AG04449 (cell line): ENCODE measurements at regions not wholly inside any gene's neighbourhood (a gene's known extent, or its start where the extent isn't known, plus 50 kb on each side); places are given as distances from the start of the nearest gene placed in this dataset.

Experiments used
- CTCF ChIA-PET: fragments of 350-600 bp; formaldehyde crosslinking; extraction: SDS; loops from one replicate; lab custom pipeline; 2021; ENCODE audit warnings: antibody characterized with exemption; lab: Yijun Ruan, JAX
- POLR2A ChIA-PET: fragments of 400-600, 350-600 bp; formaldehyde crosslinking; extraction: SDS; loops from one replicate; lab custom pipeline; 2020; ENCODE audit warnings: antibody characterized with exemption, inconsistent platforms; lab: Yijun Ruan, JAX
- DNase-seq: peaks from one replicate; pipeline ENCODE4 v3.0.0-alpha.2; 2010; ENCODE audit warnings: low read depth, low spot score
- H3K4me3 ChIP-seq: 2 replicates; pipeline ENCODE4 v1.5.1; 2011; ENCODE audit warnings: low read depth, mild to moderate bottlenecking, control low read depth, low read length
- TF ChIP-seq, protein P1 (sequence below): IDR thresholded peaks from one replicate; pipeline ENCODE4 v1.5.1; 2011; ENCODE audit warnings: mild to moderate bottlenecking, moderate library complexity, low read length, control low read depth, inconsistent platforms; ENCODE audit not compliant: insufficient read depth; ENCODE audit errors: missing control alignments

DNA sequence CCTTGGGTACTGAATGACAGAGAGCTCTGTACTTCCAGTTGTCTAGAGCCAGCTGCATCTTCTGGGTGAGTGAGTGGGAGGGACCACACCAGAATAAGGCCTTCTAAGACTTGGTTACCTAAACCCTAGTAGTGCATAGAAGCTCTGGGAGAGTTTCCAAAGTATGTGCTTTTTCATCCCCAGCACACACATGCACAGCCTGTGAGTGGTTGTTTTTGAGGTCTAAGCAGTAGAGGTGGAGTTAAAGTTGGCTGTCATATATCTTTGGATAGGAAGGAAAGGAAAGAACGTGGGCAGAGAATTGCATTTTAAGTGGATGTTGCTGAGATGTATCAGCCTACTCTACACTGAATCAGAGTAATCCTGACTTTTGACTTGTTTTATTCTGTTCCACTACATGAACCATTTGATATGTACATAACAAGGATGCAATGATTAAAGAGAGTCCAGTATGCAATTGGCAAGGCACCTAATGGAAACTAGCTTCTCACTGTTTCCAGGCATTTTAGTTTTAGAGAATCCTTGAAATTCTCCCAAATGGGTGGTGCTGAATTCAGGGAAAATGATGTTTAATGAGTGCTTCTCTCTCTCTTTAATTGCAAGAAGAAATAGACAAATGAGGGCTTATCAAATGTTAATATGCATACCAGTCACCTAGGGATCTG is 51.8 kb upstream of the PRICKLE1 start:
- TF ChIP-seq, protein P1, sequence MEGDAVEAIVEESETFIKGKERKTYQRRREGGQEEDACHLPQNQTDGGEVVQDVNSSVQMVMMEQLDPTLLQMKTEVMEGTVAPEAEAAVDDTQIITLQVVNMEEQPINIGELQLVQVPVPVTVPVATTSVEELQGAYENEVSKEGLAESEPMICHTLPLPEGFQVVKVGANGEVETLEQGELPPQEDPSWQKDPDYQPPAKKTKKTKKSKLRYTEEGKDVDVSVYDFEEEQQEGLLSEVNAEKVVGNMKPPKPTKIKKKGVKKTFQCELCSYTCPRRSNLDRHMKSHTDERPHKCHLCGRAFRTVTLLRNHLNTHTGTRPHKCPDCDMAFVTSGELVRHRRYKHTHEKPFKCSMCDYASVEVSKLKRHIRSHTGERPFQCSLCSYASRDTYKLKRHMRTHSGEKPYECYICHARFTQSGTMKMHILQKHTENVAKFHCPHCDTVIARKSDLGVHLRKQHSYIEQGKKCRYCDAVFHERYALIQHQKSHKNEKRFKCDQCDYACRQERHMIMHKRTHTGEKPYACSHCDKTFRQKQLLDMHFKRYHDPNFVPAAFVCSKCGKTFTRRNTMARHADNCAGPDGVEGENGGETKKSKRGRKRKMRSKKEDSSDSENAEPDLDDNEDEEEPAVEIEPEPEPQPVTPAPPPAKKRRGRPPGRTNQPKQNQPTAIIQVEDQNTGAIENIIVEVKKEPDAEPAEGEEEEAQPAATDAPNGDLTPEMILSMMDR = no peak
- H3K4me3 ChIP-seq = no peak overlapping the region
- CTCF ChIA-PET = no interaction called here
- POLR2A ChIA-PET = no interaction called here
- no peak for DNase-seq

DNA sequence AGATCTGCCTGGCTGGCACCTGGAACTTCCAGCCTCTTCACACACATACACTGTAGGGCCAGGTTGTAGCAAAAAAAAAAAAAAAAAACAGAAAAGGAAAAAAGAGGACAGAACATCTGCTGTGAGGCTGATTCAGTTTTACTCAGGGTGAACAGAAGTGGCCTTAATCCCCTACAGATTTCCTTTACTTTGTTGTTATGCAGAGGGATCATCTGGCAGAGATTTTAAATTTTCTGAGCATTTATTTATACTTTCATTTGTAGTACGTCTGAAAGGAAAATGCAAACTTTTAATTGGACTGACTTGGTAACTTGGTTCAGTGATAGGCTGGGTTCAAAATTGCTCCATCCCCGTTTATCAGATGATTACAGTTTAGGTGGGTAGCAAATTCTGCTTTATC is 50.8 kb upstream of the PRICKLE1 start:
- CTCF ChIA-PET = no interaction called here
- TF ChIP-seq, protein P1 = no peak
- H3K4me3 ChIP-seq = no peak overlapping the region
- DNase-seq = no peak
- POLR2A ChIA-PET = no interaction called here

DNA sequence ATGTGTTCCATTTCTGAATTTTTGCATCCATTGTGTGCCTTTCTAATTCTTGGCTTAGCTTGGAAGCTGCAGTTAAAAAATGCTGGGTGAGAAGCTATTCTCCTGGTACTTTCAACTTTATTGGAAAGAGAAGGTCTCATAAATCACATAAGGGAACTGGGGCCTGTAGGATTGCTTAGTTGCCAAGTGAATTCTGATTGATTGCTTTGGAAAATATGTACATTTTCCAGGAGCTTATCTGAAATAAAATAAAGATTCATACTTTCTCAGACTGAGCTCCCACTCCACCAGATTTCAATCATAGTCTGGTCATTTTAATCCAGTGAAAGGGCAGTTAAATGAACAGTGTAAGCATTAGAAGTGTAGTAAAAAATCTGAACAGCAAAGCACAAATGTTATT is 50.0 kb upstream of the PRICKLE1 start:
- TF ChIP-seq, protein P1 = no peak
- ChIA-PET POLR2A (no interaction called here), CTCF (interaction anchor here (0.8 kb wide), 1 partner anchor 20 kb away, joined by 3 read pairs; no protein-coding TSS in a partner anchor)
- H3K4me3 ChIP-seq = no peak overlapping the region
- DNase-seq = no peak
